HepG2 (cell line): ENCODE measurements at regions not wholly inside any gene's neighbourhood (a gene's known extent, or its start where the extent isn't known, plus 50 kb on each side); places are given as distances from the start of the nearest gene placed in this dataset.

Experiments used
- ARID3A ChIP-seq: IDR thresholded peaks from 2 replicates; pipeline ENCODE4 v1.6.1; 2012; ENCODE audit warnings: low read depth, low read length, improper control_type of control experiment
- BCLAF1 ChIP-seq: fragments of 450-650 bp; IDR thresholded peaks from 2 replicates; pipeline ENCODE4 v1.6.1; 2017; ENCODE audit warnings: mild to moderate bottlenecking
- EP300 ChIP-seq, 3 experiments: sonication (generic) in 1 of 3; formaldehyde crosslinking in 1 of 3; IDR thresholded peaks; 2 replicates each; pipeline versions ENCODE4 v1.5.1 to v1.6.1; 2011 to 2020; ENCODE audit warnings: low read depth in 2 of 3, low read length in 2 of 3, borderline replicate concordance in 1 of 3, improper control_type of control experiment in 1 of 3, mild to moderate bottlenecking in 1 of 3, missing genetic modification reagents in 1 of 3, moderate library complexity in 1 of 3
- FOSL1 ChIP-seq: sonication (generic); formaldehyde crosslinking; IDR thresholded peaks from 2 replicates; pipeline ENCODE4 v1.9.0; 2021; ENCODE audit warnings: missing genetic modification reagents, borderline replicate concordance
- HNRNPK ChIP-seq: fragments of 200-400 bp; formaldehyde crosslinking; IDR thresholded peaks from 2 replicates; pipeline ENCODE4 v1.6.1; 2018; ENCODE audit warnings: low read length, low read depth, moderate library complexity, mild to moderate bottlenecking; ENCODE audit not compliant: poor library complexity, severe bottlenecking
- JUND ChIP-seq: sonication (generic); formaldehyde crosslinking; IDR thresholded peaks from 2 replicates; pipeline ENCODE4 v1.8.0; 2022; ENCODE audit warnings: mild to moderate bottlenecking, missing genetic modification reagents
- NFIC ChIP-seq: IDR thresholded peaks from 2 replicates; pipeline ENCODE4 v1.6.1; 2012; ENCODE audit warnings: mild to moderate bottlenecking, low read length, inconsistent platforms
- NR3C1 ChIP-seq: sonication (generic); formaldehyde crosslinking; IDR thresholded peaks from 2 replicates; pipeline ENCODE4 v1.4.0; 2020; ENCODE audit warnings: missing genetic modification reagents
- SRSF1 ChIP-seq: fragments of 200-400 bp; formaldehyde crosslinking; optimal IDR thresholded peaks from 2 replicates; pipeline ENCODE3; 2017; ENCODE audit warnings: mild to moderate bottlenecking, low read depth, low read length, moderate library complexity
- ZNF576 ChIP-seq: sonication (generic); formaldehyde crosslinking; IDR thresholded peaks from 2 replicates; pipeline ENCODE4 v1.4.0; 2020; ENCODE audit warnings: mild to moderate bottlenecking, missing genetic modification reagents
- ZSCAN21 ChIP-seq: sonication (generic); formaldehyde crosslinking; IDR thresholded peaks from 2 replicates; pipeline ENCODE4 v1.8.0; 2022; ENCODE audit warnings: mild to moderate bottlenecking, missing genetic modification reagents, moderate library complexity, borderline replicate concordance
- TF ChIP-seq, protein P1 (sequence below): sonication (generic); formaldehyde crosslinking; IDR thresholded peaks from 2 replicates; pipeline ENCODE4 v1.5.0; 2020; ENCODE audit warnings: mild to moderate bottlenecking, missing genetic modification reagents, moderate library complexity
- TF ChIP-seq, protein P2 (sequence below): sonication (generic); formaldehyde crosslinking; IDR thresholded peaks from 2 replicates; pipeline ENCODE4 v1.5.0; 2020; ENCODE audit warnings: missing genetic modification reagents
- TF ChIP-seq, protein P3 (sequence below): sonication (generic); formaldehyde crosslinking; conservative IDR thresholded peaks from 2 replicates; pipeline ENCODE4 v1.4.0; 2020; ENCODE audit warnings: missing genetic modification reagents

- no peak for TF ChIP-seq NR3C1
- no peak for TF ChIP-seq SRSF1
- TF ChIP-seq, protein P1, sequence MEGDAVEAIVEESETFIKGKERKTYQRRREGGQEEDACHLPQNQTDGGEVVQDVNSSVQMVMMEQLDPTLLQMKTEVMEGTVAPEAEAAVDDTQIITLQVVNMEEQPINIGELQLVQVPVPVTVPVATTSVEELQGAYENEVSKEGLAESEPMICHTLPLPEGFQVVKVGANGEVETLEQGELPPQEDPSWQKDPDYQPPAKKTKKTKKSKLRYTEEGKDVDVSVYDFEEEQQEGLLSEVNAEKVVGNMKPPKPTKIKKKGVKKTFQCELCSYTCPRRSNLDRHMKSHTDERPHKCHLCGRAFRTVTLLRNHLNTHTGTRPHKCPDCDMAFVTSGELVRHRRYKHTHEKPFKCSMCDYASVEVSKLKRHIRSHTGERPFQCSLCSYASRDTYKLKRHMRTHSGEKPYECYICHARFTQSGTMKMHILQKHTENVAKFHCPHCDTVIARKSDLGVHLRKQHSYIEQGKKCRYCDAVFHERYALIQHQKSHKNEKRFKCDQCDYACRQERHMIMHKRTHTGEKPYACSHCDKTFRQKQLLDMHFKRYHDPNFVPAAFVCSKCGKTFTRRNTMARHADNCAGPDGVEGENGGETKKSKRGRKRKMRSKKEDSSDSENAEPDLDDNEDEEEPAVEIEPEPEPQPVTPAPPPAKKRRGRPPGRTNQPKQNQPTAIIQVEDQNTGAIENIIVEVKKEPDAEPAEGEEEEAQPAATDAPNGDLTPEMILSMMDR, result no peak
- no peak for TF ChIP-seq BCLAF1
- no peak for TF ChIP-seq ARID3A
- TF ChIP-seq, protein P2, sequence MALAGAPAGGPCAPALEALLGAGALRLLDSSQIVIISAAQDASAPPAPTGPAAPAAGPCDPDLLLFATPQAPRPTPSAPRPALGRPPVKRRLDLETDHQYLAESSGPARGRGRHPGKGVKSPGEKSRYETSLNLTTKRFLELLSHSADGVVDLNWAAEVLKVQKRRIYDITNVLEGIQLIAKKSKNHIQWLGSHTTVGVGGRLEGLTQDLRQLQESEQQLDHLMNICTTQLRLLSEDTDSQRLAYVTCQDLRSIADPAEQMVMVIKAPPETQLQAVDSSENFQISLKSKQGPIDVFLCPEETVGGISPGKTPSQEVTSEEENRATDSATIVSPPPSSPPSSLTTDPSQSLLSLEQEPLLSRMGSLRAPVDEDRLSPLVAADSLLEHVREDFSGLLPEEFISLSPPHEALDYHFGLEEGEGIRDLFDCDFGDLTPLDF (CRISPR knock-in tag), result no peak
- TF ChIP-seq EP300 (IDR thresholded peaks at IDR 0.05; ENCODE audit: low read depth in 2 of 2, low read length in 2 of 2), result no peak
- TF ChIP-seq EP300 (CRISPR knock-in tag; IDR thresholded peaks at IDR 0.05; ENCODE audit: borderline replicate concordance), result no peak
- TF ChIP-seq JUND (CRISPR knock-in tag), result no peak
- TF ChIP-seq ZNF576, result no peak
- no peak for TF ChIP-seq FOSL1 (CRISPR knock-in tag)
- TF ChIP-seq, protein P3, sequence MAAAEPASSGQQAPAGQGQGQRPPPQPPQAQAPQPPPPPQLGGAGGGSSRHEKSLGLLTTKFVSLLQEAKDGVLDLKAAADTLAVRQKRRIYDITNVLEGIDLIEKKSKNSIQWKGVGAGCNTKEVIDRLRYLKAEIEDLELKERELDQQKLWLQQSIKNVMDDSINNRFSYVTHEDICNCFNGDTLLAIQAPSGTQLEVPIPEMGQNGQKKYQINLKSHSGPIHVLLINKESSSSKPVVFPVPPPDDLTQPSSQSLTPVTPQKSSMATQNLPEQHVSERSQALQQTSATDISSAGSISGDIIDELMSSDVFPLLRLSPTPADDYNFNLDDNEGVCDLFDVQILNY (CRISPR knock-in tag), result no peak
- no peak for TF ChIP-seq NFIC
- TF ChIP-seq HNRNPK, result no peak
- no peak for TF ChIP-seq ZSCAN21 (CRISPR knock-in tag)
Measured at GRCh38 chr11:127392575-127392974, 392.0 kb upstream of the KIRREL3 start.
